ENCODE measurements at regions not wholly inside any gene's neighbourhood (a gene's known extent, or its start where the extent isn't known, plus 50 kb on each side); places are given as distances from the start of the nearest gene placed in this dataset.
"Not testable (repeated sequence)": the region's sequence is repeated elsewhere in the genome, so short reads cannot be mapped to it uniquely, and the experiment has no call there.

DNA sequence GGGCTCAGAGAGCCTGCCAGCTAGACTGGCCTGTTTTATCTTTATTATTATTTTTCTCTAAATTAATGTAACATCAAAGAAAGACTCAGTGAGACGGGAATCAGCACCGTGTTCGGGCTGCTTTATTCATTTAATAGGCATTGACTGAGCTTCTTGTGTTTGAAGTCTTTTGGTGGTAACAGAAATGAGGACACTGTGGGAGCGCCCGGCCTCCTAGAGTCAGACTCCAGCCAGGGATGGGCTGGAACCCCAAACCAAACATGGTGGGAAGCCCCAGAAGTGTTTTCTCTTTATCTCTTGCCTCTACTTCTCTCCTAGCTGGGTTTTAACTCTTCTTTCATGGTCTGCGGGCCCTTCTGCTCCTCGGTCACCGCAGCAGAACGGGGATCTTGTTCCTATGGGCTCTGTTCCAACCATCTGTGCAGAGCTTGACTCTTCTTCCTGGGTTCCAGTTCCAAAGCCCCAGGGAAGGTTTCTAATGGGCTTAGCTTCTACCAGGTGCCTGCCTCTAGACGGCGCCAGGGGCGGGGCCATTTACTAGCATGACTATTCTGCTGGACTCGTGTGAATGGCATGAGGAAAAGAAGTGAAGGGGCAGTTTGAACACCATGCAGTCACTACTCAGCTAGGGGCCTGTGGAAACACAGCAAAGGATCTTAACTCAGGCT lies 123.8 kb downstream of the FGF18 start:
- no peak for DNase-seq

DNA sequence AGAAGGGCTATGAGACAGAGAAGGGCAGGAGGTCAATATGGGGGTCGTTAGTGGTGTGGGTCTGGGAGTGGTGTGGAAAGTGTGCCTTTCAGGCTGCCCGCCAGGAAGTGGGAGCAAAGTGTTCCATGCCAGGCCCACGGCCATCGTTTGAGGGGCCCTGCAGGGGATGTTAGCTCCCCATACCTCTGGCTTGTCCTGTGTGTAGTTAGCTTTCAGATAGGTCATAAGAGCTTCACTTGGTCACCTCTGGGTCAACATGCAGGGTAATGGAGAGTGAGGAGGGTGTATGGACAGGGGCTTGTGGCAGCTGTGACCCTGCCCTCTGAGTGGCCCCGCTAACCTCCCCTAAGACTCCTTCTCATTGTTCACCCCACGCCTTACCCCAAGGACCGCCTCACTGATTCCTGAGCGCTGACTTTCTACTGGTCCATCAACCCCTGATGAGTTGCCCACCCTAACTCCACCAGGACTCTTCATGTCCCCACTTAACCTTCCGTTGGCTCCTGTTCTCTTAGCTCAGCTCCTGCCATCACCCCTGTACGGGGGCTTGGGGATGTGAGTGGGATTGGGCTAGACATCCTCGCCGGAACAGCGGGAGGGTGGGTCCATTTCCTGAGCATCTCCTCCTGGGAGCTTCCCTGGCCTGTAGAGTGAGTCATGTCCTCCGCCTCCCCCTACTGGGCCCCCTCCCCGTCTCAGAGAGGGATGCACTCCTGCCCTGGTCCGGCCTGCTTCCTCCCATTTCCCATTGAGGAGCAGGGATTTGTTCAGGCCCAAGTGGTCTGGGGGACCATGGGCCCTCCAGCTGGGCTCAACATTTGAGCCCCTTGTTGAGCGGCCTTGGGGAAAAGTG lies 125.7 kb downstream of the FGF18 start:
- DNase-seq: no peak

DNA sequence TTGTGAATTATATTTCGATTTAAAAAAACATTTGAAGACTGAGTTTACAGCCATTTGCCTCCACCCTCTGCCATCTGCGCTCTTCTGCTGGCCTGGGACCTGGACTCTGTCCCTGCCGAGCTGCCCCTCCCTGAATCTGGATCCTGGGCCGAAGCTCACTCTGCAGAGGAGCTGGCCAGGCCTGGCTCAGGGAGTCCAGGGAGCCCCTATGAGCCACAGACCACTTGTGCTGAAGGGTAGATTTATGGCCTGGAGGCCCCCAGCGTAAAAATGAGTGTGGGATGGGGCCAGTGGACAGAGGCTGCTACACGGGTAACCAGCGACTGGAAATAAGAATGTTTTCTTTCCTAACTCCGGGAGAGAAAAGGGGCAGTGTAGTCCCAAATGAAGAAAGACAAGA lies 129.8 kb downstream of the FGF18 start:
- no peak for DNase-seq

DNA sequence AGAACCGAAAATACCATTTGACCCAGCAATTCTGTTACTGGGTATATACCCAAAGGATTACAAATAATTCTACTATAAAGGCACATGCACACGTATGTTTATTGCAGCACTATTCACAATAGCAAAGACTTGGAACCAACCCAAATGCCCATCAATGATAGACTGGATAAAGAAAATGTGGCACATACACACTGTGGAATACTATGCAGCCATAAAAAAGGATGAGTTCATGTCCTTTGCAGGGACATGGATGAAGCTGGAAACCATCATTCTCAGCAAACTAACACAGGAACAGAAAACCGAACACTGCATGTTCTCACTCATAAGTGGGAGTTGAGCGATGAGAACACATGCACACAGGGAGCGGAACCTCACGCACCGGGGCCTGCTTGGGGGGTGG lies 134.4 kb downstream of the FGF18 start:
- DNase-seq: not testable (repeated sequence)

DNA sequence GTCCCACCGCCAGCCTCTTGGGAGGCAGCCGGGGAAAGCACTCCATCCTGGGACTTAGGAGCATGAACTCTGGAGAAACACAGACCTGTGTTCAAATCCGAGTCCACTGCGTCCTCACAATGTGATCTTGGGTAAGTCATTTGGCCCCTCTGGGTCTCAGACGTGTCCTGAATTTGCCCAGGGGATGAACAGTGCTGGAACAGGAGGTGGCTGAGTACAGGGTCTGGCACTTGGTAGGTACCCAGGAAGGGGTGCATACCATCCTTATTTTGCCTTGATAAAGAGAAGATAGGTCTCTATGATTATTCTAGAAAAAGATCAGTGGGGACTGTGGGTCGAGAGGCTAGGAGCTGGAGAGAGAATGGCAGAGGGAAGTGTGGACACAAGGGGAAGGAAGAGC lies 135.7 kb downstream of the FGF18 start:
- no peak for DNase-seq

DNA sequence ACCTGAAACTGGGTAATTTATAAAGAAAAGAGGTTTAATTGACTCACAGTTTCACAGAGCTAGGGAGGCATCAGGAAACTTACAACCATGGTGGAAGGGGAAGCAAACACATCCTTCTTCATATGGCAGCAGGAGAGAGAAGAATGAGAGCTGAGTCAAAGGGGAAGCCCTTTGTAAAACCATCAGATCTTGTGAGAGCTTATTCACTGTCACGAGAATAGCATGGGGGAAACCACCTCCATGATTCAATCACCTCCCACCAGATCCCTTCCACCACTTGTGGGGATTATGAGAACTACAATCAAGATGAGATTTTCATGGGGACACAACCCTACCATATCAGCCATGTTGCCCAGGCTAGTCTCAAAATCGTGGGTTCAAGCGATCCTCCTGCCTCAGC lies 143.4 kb downstream of the FGF18 start:
- no peak for DNase-seq

DNA sequence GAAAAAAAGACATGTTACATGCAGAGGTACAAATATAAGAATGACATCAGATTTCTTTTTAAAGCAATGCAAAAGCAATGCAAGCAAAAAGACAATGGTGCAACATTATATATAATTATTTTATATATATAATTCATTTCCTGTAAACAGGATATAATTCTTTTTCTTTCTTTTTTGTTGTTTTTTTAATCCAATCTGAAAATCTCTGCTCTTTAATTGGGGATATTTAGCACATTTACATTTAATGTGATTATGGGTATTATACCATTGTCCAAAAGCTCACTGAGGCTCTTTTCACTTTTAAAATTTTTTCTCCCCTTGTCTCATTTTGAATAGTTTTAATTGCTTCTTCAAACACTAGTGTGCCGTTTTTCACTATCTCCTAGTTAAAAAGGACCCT lies 148.9 kb downstream of the FGF18 start:
- DNase-seq: no peak

DNA sequence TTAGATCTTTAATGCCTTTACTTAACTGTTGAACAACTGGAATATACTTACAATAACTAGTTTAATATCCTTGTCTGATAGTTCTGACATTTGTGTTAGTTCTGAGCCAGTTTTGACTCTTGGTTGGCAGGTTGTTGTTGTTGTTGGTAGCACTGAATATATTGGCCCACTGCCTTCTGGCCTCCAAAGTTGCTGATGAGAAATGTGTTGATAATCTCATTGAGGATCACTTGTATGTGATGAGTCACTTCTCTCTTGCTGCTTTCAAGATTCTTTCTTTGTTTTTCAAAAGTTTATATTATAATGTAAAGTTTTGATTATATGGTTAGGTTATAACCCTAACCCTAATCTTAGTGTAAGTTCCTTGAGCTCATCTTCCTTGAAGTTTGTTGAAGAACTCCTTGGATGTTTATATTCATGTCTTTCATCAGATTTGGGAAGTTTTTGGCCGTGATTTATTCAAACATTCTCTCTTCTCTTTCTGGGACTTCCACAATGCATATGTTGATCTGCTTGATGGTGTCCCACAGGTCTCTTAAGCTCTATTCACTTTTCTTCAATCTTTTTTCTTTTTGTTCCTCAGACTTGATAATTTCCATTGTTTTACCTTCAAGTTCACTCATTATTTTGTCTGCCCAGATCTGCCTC lies 149.7 kb downstream of the FGF18 start:
- no peak for DNase-seq

DNA sequence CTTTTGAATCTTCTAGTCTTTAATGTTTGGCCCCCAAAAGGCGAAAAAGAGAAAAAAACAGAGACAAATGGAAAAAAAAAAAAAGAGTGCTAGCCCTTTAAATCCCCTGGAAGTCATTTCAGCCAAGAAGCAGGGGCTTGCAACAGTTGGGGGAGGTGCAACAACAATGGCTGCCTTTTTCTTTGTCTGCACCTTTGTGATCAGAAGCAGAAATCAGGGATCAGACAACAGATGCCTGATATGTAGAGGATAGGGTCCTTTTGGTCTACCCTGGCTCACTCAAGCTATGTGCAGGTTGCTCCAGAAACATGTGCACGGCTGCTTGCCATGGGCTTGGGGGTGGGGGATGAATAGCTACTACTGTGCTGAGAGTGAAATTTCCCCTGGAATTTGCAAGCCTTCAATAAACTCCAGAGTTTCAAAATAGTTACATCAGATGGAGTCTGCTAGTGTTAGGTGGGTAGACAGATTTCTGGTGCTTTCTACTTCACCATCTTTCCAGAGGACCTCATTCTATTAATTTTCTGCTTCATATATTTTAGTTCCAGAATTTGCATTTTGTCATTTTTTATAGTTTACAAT lies 150.9 kb downstream of the FGF18 start:
- DNase-seq: no peak

DNA sequence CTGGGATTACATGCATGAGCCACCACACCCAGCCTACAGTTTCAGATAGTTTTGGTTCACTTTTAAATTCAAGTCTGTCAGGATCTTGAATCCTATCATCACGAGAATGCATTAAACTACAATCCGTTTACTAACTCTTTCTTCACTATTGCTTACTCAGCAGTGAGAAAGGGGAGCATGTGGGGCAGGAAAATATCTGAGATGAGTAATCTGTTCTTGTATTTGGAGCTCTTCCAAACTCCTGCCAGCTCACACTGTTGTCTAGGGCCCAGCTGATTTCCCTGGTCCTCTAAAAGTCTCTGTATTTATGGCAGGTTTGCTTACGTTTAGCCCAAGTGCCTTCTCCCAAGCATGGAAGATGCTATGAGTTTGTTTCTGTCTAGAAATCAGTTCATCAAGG lies 152.2 kb downstream of the FGF18 start:
- no peak for DNase-seq

DNA sequence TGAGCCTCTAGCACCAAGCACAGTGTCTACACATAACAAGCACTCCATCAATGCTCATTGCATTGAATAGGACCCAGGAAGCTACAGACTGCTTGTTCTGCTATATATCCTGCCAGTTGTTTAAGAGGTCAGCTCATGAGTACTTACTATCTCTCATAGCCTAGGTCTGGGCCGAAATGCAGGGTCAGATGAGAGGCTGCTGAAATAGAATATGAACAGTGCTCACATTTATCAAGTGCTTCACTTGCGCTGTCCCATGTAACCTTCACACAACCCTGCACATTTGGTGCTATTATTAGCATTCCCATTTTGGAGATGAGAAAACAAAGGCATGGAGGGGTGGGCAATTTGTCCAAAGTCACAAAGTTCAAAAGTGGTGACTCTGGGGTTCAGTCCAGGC lies 153.6 kb downstream of the FGF18 start:
- no peak for DNase-seq

DNA sequence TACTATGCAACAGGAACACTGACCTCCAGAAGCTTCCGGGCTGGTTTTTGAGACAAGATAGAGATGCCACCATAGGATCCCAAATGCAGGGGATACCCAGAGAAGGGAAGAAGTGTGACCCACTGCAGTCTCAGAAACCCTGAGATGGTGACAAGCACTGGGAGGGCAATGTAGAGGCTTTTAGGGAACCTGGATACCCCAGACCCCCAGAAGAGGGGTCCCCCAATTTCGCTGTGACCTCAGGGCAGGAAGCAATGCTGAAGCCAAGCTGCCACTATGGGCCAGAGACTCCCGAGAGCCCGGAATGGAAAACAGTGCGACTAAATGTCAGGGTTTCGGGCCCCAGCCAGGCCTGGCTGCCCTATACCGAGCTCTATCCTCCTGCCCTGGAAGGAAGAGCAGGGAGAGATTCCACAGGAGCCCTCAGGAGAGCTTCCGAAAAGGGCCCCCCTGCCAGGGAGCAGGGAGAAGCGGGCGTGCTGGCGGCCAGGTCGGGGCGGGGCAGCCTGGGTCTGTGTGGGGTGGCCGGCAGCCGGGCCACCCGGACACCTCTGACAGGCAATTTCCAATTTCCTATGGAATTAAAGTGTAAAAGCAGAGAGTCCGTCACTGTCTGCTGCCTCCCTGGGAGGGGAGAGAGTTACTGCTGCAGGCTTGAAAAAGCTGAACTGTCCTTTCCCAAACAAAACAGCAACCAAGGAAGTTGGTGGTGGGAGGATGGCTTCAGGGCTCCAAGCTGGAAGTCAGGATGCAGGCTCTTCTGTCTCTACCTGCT lies 154.2 kb downstream of the FGF18 start:
- no peak for DNase-seq

DNA sequence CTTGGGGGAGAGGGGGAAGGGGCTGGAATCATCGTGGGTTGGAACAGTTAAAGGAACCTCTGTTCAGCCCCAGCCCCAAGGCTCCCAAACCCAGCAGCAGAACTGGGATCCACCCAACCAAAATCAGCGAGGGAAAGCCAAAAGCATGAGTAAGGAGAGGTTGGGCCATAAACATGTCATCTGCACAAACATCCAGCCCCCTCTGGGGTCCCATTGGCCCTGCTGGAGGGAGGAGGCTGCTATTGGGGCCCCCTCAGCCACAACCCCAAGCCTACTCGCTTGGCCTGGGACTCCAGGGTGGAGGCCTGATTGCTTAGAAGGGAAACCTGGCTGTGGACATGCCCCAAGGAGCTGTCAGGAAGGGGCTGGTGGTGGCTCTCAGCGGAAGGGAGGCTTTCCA lies 154.9 kb downstream of the FGF18 start:
- no peak for DNase-seq

DNA sequence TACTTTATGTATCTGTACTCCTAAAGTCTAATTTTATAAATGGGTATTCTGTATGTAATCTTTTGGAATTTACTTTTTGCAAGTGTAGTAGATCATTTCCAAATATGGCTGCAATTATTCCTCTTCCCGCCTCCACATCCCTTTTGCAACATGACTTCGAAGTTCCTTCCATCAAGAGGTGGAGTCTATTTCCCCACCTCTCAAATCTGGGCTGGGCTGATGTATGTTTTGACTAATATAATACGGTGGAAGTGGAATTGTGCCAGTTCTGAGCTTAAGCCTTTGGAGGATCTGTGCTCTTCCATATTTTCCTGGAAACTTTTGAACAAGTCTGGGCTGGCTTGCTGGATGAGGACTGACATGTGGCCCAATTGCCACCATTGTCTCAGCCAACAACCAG lies 155.9 kb downstream of the FGF18 start:
- no peak for DNase-seq

DNA sequence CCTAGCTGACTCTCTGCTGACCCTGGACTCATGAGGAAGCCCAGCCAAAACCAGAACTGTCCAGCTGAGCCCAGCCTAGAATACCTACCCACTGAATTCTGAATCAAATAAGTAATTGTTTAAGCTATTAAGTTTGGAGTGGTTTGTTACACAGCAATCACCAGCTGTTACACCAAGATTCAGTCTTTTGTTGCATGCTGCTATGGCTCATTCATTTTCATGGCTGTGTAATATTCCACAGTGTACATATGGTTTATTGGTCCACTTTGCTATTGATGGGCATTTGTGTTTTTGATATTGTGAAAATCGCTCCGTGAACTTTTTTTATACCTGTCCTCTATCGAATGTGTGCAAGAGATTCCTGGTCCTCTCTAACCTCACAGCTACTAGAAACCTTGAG lies 156.4 kb downstream of the FGF18 start:
- no peak for DNase-seq

DNA sequence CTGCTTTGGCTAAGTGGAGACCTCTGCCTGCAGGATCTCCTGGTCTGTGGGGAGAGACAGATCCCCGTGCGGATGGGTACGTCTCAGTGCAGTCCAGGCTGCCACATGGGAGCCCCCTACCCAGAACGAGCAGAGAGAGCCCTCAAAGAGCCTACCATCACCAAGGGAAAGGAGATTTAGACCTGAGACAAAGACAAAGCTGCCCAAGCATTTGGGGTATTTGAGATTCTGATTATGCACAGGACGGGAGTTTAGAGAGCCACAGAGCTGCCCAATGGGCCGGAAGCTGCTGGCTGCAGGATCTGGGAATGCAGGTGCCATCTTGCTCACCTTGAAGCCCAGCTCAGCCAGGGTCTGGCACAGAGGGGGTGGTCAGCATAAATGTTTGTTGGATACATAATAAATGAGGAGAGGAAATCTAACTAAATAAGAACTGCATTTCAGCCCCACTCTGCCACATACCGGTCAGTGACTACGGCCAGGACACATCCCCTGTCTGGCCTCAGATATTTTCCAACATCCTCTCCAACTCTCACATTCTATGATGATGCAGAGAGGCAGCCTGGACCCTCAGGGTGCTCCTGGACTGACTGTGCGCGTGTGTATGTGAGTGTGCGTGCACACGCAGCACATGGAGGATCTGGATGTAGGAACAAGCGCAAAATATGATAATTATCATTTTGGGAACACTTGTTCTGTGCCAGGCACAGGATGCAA lies 157.8 kb downstream of the FGF18 start:
- DNase-seq: no peak

DNA sequence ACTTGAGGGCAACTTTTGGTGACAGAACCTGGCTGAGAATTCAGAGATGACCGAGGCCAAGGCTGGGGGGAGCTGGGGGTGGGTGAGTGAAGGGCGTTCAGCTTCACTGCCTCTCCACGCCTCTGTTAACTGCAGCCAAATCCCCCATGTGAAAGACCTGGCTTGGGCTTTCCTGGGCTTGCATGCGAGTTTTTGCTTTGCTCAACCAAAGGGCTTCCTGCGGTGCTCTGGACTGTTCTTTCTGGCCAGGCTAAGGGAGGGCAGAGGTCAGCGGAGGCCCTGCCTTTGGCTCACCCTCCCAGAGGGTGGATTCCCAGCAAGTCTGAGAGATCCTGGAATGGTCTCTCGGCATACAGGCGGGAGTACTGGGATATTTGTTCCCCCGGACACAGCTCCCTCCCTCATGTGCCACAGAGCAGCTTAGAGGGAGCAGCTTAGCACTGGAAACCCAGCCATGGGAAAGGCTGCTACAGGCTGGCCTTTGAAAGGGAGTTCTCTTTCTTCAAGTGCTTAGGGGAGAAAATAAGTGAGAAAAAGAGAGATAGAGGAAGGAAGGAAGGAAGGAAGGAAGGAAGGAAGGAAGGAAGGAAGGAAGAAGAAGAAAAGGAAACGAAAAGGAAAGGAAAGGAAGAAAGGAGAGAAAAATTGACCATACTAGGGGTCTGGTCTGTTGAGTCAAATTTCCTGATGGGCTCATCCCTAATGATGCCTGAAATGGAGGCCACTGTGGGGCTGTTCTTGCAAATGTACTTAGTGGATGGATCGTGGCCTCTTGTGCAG lies 158.8 kb downstream of the FGF18 start:
- no peak for DNase-seq

DNA sequence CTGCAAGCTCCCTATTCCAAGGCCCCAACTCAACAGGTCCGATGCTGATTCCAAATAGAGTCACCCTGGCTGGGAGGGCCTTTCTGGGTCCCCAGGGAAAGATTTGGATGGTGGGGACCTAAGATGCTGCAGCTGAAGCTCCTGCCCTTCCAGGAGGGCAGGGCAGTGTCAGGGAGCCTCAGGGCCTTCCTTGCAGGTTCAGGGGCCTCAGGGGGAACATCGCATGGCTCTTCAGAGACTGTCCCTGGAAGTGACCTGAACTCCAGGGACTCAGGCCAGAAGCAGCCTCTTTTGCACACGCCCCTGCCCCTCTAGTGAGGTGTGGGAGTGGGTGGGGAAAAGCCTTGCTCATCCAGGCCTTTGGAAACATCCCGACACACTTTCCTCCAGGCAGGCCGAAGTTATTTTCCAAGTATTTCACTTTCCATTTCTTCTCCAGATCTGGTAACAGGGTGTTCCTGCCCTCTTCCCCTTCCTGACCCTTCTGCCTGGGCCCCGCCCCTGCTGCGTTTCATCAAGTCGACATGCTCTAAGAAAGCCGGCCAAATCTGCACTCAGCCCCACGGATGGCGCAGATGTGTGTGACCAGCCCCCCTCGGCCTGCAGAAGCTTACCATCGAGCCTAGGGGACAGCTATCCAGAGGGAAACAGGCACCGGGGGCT lies 159.5 kb downstream of the FGF18 start:
- DNase-seq: no peak

DNA sequence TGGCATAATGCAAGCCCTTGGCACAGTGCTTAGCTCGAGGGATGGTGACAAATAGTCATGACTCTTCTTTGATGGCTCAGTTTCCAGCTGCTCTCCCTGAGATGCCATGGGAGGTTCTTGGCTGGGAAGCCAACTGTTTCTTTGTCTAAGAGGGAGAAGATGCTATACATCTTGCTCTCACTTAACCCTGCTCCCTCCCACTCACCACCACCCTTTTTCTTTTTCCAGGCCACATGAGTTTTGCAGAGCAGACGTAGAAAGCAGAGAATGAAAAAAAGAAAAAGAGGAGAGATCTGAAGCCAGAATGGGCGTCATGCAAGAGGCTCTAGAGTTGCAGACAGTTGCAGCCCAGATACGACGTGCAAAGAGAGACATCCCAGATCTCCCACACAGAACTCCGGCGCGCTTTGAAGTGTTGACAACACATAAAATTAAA lies 160.5 kb downstream of the FGF18 start:
- DNase-seq: no peak

DNA sequence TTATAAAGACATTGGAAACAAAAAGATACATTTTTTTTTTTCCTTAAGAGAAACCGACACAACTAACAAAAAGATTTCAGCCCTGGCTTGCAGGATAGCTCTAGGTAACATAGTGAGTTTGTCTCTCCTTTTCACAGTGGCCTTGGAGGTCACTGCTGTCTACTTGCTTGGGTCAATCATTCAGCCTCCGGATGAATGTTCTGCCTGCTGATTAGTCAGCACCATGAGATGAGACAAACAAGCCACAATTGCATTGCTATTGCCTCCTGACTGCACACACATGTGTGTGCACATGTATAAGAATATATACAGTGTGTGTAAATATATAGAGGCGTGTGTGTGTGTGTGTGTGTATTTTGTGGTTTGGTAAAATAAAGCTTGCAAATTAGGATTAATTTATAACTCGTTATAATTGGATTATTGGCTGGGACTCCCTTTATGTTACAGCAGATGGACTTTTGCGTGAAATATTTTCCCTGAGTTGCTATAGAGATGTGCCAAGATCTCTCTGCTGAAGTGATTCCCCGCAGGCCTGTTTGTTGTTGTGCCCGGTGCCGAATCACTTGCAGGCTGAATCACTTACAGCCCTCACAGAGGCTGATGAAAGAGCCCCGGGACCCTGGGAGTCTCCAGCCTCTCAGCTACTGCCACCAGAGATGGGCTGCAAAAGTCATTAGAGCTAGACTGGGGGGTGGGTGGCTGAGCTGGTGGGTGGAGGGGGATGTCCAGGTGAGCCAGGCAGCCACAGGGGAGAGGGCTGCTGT lies 161.2 kb downstream of the FGF18 start:
- no peak for DNase-seq

Measured in hematopoietic multipotent progenitor cell treated with erythropoietin and hydrocortisone succinate and interleukin-3 and kit ligand, for 6 days (in vitro differentiated cells).